ENCODE measurements at regions not wholly inside any gene's neighbourhood (a gene's known extent, or its start where the extent isn't known, plus 50 kb on each side); places are given as distances from the start of the nearest gene placed in this dataset.
"Not testable (repeated sequence)": the region's sequence is repeated elsewhere in the genome, so short reads cannot be mapped to it uniquely, and the experiment has no call there.

DNA sequence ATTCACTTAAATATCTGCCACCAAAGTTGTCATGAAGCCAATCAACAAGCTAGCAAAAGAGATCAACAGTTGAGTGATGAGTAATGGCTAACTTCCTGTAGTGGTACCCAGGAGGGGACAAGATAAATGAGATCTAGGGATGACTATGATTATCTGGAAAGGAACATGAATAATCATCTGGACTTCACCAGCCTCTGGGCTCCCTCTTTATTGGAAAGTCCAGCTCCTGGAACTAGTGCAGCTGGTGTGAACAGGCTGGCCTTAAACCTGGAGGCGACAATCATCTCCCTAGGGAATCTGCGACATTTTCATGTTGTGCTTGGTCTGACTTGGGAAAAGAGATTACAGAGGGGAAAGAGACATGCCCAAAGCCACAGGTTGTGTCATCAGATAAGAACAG is 518.6 kb downstream of the GRIN2A start:
- TF ChIP-seq, protein P1, sequence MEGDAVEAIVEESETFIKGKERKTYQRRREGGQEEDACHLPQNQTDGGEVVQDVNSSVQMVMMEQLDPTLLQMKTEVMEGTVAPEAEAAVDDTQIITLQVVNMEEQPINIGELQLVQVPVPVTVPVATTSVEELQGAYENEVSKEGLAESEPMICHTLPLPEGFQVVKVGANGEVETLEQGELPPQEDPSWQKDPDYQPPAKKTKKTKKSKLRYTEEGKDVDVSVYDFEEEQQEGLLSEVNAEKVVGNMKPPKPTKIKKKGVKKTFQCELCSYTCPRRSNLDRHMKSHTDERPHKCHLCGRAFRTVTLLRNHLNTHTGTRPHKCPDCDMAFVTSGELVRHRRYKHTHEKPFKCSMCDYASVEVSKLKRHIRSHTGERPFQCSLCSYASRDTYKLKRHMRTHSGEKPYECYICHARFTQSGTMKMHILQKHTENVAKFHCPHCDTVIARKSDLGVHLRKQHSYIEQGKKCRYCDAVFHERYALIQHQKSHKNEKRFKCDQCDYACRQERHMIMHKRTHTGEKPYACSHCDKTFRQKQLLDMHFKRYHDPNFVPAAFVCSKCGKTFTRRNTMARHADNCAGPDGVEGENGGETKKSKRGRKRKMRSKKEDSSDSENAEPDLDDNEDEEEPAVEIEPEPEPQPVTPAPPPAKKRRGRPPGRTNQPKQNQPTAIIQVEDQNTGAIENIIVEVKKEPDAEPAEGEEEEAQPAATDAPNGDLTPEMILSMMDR (conservative IDR thresholded peaks at IDR 0.05) = no peak
- no peak for TF ChIP-seq ZFX (IDR thresholded peaks at IDR 0.05)
- no peak overlapping the region for H3K27ac ChIP-seq

DNA sequence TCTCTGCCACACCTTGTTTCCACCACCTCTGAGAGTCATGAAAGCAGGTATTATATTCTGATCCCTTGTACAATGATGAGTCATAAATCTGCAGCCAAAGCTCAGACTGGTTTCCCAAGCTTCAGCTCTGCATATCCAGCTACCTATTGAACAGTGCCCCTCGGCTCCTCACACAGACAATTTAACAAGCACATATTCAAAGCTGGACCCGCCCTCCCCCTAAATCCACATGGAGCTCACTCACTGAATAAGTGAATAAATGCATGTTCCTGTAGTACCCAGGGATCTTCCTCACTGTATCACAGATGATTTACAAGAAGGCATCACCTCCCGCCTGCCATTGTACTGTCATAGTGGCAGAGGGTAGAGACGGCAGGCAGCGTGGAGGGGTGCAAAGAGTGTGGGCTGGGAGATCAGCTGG is 516.4 kb downstream of the GRIN2A start:
- TF ChIP-seq, protein P1 (conservative IDR thresholded peaks at IDR 0.05) = no peak
- no peak for TF ChIP-seq ZFX (IDR thresholded peaks at IDR 0.05)

DNA sequence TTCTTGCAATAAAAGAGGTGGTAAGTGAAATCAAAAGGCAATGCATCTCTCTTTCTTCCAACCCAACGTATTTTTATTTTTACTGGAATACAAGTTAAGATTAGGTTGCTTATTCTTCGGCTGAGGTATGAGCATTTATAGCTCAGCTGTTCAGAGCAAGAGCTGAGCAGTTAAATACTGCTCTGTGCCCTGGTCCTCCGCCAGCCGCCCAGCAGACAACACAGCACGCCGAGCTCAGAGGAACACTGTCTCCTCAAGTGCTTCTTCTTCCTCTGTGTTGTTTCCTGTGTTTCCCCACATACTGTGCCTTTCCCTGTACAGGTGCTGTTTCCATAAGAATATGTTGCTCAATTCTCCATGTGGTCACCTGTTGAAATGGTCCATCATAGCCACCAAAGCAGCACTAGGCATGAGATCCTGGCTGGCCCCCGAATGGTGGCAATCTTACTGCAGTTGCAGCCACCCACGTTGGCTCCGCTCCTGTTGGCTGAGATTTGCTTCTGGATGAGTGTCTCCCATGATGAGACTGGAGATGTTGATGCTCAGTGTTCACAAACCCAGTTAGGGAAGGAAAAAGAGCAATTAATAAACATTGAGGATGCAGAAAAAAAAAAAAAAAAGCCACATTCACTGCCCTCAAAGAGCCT is 515.3 kb downstream of the GRIN2A start:
- TF ChIP-seq ZFX (IDR thresholded peaks at IDR 0.05) = no peak
- TF ChIP-seq, protein P1 (conservative IDR thresholded peaks at IDR 0.05) = no peak
- no peak overlapping the region for H3K27ac ChIP-seq

More for the DNA sequence above, 516.4 kb downstream of the GRIN2A start:
- H3K27ac ChIP-seq = no peak overlapping the region

DNA sequence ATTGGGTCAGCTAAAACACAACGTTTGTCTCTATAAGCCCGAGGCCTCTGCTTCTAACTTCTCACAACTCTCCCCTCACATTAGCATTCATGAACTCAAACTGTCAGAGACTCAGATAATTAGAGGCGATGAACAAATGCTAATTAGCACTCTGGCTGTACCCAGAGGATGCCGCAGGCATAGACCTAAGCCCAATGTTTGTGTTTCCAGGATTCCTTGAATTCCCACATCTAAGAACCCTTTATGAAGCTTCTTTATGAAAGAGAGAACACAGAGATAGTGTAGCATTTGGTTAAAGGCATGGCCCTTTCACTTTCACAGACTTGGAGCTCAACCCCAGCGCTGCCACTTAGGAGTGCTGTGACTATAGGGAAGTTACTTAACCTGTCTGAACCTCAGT is 512.2 kb downstream of the GRIN2A start:
- no peak overlapping the region for H3K27ac ChIP-seq
- no peak for TF ChIP-seq ZFX (IDR thresholded peaks at IDR 0.05)
- TF ChIP-seq, protein P1 (conservative IDR thresholded peaks at IDR 0.05) = no peak

DNA sequence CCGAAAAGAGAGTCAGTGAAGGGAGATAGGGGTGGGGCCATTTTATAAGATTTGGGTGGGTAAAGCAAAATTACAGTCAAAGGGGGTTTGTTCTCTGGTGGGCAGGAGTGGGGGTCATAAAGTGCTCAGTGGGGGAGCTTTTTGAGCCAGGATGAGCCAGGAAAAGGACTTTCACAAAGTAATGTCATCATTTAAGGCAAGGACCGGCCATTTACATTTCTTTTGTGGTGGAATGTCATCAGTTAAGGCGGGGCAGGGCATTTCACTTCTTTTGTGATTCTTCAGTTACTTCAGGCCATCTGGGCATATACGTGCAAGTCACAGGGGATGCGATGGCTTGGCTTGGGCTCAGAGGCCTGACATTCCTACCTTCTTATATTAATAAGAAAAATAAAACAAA is 511.6 kb downstream of the GRIN2A start:
- not testable (repeated sequence) for H3K27ac ChIP-seq

DNA sequence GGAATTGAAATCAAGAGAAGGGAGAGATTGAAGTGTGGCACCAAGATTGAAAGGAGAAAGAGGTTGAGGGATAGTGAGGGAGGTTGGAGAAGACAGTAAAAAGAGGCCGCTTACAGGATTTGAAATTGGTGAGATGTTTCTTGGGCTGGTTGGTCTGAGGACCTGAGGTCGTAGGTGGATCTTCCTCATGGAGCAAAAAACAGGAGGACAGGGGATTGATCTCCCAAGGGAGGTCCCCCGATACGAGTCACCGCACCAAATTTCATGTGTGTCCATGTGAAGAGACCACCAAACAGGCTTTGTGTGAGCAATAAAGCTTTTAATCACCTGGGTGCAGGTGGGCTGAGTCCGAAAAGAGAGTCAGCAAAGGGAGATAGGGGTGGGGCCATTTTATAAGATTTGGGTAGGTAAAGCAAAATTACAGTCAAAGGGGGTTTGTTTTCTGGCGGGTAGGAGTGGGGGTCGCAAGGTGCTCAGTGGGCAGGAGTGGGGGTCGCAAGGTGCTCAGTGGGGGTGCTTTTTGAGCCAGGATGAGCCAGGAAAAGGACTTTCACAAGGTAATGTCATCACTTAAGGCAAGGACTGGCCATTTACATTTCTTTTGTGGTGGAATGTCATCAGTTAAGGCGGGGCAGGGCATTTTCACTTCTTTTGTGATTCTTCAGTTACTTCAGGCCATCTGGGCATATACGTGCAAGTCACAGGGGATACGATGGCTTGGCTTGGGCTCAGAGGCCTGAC is 505.5 kb downstream of the GRIN2A start:
- not testable (repeated sequence) for H3K27ac ChIP-seq

DNA sequence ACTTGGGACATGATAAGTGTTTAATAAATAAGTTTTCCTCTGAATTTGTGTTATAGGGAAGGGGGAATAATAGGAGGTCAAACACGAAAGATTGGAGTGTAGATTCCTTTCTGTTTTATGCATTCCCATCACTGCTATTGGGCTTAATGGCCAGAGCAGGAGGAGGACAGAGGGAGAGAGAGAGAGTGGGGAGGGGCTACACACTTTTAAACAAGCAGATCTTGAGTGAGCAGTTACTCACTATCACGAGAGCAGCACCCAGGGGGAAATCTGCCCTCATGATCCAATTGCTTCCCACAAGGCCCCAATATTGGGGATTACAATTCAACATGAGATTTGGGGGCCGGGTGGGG is 505.0 kb downstream of the GRIN2A start:
- no peak overlapping the region for H3K27ac ChIP-seq

DNA sequence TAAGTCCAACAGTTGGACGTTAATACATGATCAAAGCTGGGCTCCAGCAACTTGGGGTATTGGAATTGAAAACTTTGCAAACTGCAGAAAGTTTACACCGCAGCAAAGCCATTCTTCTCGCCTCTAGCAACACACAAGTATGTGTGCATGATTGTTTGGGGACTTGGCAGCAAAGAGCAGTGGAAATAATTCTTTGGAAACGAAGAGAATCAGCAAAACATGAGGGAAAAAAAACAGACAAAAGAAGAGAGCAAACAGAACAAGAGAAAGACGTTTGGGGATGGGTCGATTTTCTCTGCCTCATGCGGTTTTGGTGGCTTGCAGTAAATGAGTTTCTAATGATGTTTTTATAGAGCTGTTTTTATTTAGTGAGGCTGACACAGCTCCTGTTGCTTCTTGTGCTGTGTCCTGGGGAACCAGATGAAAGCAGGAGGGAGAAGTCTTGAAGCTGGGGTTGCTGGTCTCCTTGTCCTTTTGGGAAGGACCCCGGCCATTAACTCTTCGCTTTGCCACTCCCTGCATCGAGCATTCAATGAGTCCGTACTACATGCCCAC is 502.9 kb downstream of the GRIN2A start:
- H3K27ac ChIP-seq = no peak overlapping the region
- TF ChIP-seq, protein P1 (conservative IDR thresholded peaks at IDR 0.05) = no peak
- TF ChIP-seq ZFX (IDR thresholded peaks at IDR 0.05) = no peak

More for the DNA sequence above, 505.0 kb downstream of the GRIN2A start:
- TF ChIP-seq, protein P1 (conservative IDR thresholded peaks at IDR 0.05) = no peak
- TF ChIP-seq ZFX (IDR thresholded peaks at IDR 0.05) = no peak

Data from C4-2B (cell line).